HG03066 (cell line): ENCODE measurements at regions not wholly inside any gene's neighbourhood (a gene's known extent, or its start where the extent isn't known, plus 50 kb on each side); places are given as distances from the start of the nearest gene placed in this dataset.

Experiments used
- ATAC-seq: cut with Tn5 transposase; IDR thresholded peaks from one replicate; pipeline ENCODE4 v1.9.1; 2021; ENCODE audit warnings: low read depth; ENCODE audit not compliant: unreplicated experiment

DNA sequence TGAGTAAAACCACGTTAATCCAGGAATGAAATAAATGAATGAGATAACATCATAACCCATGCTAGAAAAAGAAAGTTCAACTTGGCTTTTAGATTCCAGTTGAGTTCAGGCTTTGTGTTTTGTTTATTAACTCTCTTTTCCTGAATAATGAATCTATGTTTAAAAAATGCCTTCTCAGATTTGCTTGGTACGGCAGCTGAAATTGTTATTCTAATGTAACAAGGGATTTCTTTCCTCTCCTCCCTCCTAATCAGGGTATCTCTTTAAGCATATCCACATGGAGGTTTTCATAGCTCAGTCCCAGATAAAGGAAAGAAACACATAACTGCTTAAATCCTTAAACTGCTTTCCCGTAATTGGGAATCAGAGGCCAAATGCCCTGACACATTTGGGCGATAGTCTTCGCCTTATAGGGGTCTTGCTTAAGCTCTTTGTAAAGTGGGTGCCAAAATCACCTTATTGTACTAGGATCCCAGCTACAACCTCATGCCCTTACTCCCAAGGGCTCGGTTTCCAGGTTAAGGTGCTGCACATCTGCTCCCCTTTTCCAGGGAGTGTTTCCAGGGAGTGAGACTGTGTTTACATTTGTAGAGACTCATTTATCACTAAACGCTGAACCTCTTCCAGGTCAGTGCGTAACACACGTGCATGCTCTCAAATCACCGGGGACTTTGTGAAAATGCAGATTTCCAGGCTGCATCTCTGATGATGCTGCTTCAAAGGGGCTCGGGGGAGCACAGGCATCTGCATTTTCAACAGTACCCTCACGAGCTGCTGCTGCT, 142.8 kb upstream of the FOXF1 start:
- ATAC-seq, result no peak

DNA sequence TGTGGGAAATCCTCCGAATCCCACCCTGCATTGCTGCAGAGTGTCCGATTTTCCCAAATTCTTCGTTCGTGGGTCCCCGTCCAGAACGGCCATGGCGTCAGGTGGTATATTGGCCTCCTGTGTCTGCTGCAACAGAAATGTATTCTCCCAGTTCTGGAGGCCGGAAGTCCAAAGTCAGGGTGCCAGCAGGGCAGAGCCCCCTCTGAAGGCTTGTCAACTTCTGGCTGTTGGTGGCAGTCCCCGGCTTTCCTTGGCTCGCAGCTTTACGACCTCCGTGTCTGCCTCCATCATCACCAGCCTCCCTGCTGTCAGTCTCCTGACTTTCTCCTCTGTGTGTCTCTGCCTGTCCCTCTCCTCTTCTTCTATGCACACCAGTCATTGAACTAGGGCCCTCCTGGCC, 142.1 kb upstream of the FOXF1 start:
- no peak for ATAC-seq

DNA sequence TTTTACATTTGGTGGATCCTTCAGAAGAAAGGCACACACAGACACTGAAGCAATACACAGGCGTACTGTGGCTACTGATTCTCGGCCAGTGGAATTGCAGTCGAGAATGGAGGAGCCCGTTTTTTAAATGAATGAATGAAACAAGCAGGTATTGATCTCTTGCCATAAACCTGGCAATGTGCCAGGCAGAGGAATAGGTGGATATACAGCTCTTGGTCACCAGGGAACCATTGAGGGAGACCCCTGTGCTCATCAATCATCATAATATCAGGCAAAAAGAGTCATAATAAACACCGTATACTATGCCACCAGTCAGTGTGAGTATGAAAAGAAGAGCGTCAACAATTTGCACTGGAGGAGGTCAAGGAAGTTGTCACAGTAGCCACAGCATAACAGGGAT, 140.3 kb upstream of the FOXF1 start:
- ATAC-seq, result no peak

DNA sequence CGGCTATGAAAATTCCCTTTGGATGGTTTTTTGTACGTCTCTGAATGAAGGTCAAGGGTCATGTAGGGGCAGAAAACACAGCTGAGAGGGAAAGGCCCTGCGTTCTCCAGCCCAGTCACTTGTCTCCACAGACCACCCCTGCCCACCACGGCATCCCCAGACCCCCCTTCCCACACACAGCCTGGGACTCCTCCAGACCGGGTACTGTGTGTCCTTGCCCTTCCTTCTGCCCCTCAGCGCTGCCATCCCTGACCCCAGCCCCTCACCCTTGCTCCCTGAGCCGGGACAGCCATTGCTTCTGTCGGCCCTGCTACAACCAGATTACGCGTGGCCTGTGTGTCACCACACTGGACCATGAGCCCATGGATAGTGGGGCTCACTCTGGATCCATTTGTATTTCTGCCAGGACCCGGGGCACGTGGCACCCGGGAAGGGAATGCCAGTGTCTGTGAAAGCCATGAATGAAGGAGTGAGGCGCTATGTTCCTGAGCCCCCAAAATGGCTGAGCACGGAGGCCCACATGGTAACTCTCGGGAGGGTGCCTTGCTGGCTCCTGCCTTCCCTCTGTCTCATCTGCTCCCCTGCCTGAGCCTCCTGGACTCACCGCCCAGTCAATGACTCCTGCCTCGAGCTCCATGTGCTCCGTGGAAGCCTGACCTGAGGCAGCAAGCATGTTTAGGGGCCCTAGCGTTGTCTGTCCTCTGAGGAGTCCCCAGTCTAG, 139.1 kb upstream of the FOXF1 start:
- no peak for ATAC-seq

DNA sequence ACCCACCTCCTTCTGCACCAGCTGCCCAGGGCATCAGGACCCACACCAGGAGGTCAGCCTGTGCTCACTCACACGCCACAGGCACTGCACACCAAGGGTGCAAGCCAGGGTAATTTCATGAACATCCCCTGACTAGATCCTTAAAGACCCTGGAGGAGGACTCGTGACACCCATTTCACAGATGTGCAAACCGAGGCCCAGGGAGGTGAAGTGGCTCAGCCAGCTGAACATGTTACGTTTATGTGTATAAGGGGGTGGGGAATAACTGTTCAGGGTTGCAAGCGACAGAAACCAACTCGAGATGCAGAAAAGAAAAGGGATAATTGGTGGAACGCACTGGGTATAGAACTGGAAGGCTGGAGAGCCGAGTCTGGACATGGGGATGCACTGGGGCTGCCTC, 138.1 kb upstream of the FOXF1 start:
- ATAC-seq, result no peak

DNA sequence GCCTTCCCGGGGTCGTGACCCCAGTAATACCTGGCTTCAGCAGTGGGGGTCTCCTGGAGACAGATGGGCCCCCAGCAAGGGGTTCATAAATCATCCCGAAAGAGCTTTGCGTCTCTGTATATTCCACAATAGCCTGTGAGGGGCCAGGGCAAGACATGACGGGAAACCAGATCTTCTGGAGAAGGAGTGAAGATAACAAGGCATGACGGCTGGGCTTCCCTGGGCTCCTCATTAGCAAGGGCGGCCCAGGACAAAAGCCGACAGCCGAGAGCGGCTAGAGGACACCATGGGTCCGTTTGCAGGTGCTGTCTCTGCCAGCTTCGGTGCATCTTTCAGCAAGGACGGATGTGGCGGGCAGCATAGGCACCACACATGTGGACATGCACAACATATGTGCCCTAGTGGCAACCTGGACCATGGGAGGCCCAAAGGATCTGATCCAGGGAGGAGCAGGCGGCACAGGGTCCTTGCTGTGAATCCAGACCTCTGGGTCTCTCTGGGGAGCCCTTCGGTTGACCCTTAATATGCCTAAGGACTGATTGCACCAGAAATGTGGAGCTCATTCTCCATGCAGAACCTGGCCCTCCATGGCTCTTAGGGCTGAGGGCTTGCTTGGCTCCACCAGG, 136.9 kb upstream of the FOXF1 start:
- ATAC-seq, result no peak

DNA sequence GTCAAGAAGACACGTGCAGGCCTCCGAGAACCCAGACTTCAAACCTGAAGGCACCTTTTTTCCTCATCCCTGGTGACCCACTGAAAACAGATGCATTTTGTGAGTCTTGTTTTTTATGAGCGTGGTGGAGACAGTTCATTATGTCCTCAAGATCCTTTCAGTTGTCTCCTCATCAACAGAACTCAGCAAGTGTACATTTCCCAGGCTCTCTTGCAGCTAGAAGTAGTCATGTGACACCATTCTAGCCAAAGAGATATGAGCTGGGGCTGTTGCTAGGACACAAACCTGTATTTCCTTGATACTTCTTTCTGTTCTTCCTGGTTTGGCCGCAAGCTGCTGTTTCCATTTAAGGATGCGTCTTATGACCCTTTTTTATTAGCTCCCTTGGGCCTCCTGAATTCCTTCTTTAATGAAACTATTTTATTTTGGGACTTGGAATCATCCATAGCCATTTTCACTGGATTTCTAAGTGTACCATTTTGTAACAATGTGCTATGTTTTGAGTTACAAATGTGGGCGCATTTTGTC, 135.7 kb upstream of the FOXF1 start:
- no peak for ATAC-seq

DNA sequence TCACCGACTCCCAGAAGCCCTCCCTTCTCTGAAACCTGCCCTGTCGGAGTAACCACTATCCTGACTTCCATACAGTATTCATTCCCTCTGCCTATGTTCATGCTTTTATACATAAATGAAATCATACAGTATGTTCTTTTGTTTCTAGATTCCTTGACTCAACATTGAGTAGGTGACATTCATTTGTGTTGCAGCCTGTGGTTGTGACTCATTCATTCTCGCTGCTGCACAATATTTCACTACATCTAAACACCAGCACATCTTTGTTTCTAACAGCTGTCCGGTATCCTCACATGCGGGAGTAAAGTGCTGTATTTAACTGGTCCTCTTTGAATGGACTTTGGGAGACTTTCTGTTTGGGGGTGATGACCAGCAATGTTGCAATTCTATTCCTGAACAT, 135.0 kb upstream of the FOXF1 start:
- no peak for ATAC-seq

DNA sequence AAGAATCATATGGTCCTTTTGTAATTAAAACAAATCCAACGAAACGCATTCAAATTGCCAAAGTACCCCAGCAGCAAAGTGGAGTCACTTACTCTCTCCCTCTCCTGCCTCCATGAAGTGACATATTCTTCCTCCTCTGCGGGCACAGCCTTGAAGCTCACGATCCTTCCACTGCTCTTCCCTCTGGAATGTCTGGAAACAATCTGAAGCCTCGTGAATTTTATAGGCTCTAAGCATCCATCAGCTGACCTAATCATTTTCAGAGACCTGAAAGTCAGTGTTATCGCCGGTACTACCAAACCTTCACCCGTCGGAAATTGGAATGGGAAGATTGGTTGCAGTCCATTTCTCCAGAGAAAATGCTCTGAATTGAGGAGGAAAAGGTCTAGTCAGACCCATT, 134.5 kb upstream of the FOXF1 start:
- ATAC-seq, result no peak

DNA sequence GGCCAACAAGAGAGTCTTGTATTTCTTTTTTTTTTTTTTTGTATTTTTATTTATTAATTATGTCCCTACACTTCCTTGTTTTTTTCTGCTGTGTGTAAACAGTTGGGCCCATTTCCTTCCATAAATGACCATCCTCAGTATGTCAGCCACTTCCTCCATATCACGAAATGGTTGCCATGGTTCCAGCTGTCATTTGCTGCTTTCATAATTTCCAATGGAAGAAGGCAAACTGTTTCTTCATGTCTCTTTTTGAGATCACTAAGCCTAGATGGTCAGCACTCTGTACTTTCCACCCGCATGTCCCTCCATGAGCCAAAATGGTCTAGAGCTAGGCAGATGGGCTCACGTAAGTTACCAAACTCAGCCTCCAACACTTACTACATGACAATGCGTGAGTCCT, 133.5 kb upstream of the FOXF1 start:
- ATAC-seq, result no peak

DNA sequence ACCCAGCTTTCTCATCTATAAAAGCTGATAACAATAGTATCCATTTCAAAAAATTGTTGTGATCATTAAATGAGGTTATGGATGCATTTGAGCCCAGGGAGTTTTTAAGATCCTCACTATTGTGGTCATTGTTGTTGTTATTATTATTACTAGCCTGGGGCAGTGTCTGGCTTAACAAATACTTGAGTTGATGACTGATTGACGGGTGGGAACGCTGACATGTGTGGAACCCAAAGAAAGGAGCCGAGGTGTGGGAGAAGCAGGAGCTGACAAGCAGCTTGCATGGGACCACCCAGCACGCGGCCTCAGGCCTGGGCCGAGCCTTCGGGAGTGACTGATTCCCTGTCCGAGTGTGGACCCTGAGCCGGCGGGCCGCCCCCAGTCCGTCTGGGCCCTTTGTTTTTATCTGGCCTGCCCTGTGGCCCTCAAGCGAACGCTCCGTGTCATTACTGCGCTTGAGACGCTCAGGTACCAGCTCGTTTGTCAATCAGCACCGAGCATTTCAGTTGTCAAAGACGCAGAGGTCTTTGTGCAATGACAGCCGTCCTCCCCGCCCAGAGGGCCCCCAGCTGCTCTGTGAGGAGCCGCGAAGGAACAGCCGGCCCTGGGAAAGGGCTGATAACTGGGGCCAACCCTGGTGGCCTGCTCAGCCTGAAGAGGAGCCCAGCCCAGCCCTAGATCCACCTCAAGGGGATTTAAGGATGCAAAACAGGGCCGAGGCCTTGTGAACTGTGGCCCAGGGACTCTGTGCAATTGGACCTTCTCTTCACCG, 132.9 kb upstream of the FOXF1 start:
- no peak for ATAC-seq

DNA sequence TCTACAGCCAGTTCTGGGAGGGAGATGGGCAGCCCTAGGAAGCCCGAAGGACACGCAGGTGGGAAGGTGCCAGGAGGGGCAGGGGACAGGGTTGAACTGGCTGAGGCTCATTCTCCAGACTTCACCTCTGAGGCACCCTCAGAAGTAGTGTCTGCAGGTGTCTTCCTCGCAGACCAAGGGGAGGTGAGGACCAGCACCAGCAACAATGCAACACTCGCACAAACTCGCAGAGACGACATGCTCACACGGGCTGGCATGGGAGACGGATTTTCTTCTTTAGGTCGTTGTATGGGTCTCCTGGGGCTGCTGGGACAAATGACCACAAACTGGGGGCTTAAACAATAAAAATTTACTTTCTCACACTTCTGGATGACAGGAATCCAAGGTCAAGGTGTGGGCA, 132.2 kb upstream of the FOXF1 start:
- ATAC-seq, result no peak

DNA sequence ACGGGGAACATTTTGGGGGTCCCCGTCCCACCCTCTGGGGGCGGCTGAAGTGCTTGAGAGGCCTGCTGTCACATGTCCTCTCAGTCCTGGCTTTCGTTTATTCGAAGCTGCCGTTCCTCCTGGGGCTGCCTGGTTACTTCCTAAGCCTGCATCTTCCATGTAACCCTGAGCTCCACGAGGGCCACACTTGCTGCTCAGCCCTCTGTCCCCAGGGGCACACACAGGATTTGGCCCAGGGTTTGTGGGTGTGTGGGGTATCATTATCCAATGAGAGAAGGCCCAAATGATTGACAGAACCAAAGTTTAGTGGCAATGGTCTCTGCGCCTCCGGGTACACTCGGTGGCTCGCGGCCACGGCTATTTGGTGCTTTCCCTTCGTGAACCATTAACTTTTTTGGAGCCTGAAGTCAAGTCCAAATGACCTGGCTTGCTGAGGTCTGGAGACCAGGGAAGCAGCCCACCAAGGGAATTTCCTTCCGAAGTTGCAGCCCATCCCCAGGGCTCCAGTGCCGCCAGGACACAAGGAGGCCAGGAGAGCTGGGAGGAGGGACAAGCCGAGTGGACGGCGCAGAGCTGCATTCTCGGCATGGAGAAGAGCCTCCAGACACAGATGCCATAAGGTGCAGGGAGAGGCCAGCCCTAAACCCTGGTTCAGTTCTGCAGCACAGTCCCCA, 131.4 kb upstream of the FOXF1 start:
- ATAC-seq, result no peak

DNA sequence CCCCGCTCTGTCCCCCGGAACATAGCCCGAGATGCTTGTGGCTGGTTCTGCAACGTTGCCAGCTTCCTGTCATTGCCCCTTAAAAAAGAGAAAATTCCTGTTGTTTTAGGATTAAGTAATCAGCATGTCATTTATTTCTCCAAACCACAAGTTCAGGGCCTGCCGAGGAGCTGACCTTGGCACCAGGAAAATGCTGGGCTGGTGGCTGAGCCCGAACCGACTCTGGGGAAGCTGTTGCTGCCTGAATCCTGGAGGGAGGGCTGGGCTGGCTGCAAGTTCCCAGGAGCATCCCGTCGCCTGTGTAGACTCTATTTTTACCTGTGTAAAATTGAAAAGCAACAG, 130.9 kb upstream of the FOXF1 start:
- no peak for ATAC-seq

DNA sequence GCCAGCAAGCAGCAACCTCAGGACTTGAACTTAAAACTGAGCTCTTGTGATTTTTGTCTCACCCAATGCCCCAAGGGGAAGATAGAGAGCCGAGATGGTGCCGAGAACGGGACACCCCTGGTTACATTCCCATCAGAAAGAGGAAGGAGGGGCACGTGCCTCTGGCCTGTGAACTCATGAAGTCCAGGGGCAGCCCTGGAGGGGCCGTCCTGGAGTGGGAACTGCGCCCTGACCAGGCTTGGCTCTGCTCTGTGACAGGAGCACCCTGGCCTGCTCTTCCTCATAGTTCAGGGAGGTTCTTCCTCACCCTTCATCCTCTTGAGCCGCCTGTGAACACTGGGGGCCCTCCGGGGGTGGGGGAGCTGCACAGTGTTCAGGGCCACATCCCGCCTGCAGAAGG, 130.3 kb upstream of the FOXF1 start:
- ATAC-seq, result no peak

DNA sequence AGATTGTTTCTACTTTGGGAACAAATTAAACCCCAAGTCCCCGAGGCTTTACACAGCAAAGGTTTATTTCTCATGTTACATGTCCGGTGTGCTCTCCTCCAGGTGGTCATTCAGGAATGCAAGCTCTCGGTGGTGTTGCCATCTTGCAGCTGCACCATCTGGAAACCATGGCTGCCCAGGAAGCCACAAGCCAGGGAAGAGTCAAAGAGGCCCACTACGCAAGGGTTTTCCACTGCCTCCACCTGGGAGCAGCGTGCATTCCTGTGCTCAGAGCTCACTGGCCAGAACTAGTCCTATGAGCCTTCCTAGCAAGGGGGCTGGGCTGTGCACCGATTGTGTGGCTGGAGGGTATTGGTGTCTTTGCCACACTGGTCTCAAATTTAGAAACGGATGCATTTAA, 128.8 kb upstream of the FOXF1 start:
- ATAC-seq, result no peak

DNA sequence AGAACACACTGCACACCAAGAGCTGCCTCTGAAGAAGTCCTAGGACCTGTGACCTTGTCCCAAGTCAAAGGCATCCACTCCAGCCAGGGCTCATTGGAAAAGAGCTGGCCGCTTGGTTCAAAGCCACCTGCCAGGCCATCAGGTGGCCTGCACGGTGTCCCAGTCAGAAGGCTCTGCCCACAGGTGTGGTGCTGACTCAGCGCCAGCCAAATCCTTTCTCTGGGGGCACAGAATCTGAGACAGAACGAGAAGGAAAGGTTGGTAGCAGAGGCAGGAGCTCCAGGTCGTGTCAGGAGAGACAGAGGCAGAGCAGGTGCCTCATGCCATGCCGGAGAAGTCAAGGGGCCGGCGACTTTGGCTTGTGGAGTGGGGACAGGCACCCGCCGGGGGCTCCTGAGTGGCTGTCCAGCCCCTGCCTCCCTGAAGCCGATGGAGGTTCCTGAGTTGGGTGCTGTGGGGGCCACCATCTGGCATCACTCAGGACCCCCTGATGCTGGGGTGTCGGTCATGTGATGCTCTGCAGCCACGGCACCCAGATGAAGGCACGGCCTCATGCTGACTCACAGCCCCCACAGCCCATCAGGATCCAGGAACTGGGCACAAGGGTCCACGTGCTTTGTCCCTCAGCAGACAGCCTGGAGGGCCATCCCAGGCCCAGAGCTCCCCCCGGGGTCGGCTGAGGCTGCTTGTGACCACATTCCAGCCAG, 128.1 kb upstream of the FOXF1 start:
- no peak for ATAC-seq

DNA sequence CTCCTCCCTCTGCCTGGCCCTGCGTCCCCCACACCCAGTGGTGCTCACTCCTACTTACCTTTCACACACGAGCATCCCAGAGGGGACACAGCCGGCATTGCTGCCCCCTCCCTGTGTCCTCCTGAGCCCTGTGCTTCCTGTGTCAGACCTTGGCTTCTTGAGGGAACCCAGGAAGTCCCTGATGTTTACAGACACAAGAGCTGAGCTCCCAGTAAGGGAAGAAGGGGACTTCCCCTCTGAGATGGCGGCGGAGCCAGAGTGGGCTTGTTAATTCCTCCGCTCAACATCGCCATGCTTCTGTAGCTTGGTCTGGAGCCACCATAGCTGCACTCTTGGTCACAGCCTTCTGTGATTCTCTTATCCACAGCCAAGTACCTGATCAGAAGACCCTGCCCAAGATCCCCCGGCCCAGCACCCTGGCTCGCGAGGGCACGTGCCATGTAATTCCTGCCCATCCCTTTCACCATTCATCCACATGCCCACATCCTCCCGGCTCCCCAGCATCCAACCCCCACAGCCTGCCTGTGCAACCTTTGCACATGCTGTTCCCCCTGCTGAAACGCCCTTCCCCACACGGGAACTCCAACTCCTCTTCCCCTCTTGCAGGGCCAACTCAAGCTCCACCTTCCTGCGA, 127.4 kb upstream of the FOXF1 start:
- no peak for ATAC-seq

DNA sequence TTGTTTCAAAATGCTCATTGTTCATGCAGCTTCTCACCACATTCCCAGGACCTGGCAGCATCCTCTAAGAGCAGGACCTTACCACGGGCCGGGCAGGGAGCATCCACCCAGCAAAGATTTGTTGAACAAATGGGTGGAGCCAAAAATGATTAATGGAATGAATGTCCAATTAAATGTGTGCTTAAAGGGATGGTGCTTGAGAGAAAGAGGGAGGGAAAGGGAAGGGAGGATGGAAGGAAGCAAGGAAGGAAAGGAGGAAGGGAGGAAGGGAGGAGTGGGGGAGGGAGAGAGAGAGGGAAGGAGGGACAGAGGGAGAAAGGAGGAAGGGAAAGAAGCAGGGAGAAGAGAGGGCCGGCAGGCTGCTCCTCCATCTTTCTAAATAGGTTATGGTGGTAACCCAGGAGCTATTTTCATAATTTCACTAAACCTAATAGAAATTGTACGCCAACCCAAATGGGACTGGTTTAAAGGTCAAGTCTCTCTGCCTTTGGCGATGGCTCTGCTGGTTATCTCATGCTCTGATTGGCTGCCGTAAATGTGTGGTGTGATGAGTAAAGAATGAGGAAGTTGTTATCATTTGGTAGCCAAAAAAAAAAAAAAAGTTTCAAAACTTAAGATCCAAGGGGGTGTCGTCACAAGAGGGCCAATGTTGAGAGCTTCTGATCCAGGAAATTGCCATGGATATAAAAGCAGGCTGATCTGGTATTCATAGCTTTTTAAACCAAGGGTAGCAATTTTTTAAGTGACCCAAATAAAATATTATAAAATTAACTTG, 126.7 kb upstream of the FOXF1 start:
- no peak for ATAC-seq
